ENCODE measurements at regions not wholly inside any gene's neighbourhood (a gene's known extent, or its start where the extent isn't known, plus 50 kb on each side); places are given as distances from the start of the nearest gene placed in this dataset.

DNA sequence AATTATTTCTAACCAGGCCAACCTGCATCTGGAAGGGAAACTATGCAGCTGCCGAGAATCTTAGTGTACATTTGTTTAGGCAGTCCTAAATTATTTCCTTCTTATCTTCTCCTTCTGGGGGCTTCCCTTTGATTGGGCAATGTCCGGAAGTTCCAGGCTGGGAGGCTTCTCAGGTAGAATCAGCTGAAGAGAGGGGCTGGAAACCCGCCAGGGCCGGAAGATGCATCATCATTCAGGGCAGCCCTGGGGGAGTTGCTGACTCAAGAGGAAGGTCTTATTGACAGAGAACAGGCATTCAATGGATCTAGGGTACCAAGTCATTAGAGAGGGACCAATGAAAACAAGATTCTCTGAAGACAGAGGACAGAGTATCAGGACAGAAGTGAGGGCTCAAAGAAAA is 150.7 kb downstream of the BLID start:
- TF ChIP-seq TAF1 (IDR thresholded peaks at IDR 0.05; ENCODE audit: low read depth): no peak
- TF ChIP-seq, protein P1, sequence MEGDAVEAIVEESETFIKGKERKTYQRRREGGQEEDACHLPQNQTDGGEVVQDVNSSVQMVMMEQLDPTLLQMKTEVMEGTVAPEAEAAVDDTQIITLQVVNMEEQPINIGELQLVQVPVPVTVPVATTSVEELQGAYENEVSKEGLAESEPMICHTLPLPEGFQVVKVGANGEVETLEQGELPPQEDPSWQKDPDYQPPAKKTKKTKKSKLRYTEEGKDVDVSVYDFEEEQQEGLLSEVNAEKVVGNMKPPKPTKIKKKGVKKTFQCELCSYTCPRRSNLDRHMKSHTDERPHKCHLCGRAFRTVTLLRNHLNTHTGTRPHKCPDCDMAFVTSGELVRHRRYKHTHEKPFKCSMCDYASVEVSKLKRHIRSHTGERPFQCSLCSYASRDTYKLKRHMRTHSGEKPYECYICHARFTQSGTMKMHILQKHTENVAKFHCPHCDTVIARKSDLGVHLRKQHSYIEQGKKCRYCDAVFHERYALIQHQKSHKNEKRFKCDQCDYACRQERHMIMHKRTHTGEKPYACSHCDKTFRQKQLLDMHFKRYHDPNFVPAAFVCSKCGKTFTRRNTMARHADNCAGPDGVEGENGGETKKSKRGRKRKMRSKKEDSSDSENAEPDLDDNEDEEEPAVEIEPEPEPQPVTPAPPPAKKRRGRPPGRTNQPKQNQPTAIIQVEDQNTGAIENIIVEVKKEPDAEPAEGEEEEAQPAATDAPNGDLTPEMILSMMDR (IDR thresholded peaks at IDR 0.05; ENCODE audit: poor library complexity, severe bottlenecking): no peak
- no peak for TF ChIP-seq POLR2AphosphoS5 (IDR thresholded peaks at IDR 0.05)
- no peak for TF ChIP-seq EZH2 (IDR thresholded peaks at IDR 0.05; ENCODE audit: borderline replicate concordance, insufficient read depth, low read length, poor library complexity, severe bottlenecking)
- TF ChIP-seq, protein P2, sequence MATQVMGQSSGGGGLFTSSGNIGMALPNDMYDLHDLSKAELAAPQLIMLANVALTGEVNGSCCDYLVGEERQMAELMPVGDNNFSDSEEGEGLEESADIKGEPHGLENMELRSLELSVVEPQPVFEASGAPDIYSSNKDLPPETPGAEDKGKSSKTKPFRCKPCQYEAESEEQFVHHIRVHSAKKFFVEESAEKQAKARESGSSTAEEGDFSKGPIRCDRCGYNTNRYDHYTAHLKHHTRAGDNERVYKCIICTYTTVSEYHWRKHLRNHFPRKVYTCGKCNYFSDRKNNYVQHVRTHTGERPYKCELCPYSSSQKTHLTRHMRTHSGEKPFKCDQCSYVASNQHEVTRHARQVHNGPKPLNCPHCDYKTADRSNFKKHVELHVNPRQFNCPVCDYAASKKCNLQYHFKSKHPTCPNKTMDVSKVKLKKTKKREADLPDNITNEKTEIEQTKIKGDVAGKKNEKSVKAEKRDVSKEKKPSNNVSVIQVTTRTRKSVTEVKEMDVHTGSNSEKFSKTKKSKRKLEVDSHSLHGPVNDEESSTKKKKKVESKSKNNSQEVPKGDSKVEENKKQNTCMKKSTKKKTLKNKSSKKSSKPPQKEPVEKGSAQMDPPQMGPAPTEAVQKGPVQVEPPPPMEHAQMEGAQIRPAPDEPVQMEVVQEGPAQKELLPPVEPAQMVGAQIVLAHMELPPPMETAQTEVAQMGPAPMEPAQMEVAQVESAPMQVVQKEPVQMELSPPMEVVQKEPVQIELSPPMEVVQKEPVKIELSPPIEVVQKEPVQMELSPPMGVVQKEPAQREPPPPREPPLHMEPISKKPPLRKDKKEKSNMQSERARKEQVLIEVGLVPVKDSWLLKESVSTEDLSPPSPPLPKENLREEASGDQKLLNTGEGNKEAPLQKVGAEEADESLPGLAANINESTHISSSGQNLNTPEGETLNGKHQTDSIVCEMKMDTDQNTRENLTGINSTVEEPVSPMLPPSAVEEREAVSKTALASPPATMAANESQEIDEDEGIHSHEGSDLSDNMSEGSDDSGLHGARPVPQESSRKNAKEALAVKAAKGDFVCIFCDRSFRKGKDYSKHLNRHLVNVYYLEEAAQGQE (IDR thresholded peaks at IDR 0.05; ENCODE audit: borderline replicate concordance): no peak

All from neural cell (in vitro differentiated cells).